Keratinocyte (primary cell): ENCODE measurements at regions not wholly inside any gene's neighbourhood (a gene's known extent, or its start where the extent isn't known, plus 50 kb on each side); places are given as distances from the start of the nearest gene placed in this dataset.

Experiments used
- CTCF ChIP-seq, 3 experiments: IDR thresholded peaks in 1 of 3; conservative IDR thresholded peaks in 1 of 3; optimal IDR thresholded peaks in 1 of 3; 2 replicates in 2 of 3; 3 replicates in 1 of 3; pipeline versions ENCODE3 to v1.5.1; 2011; ENCODE audit warnings: low read length in 3 of 3, mild to moderate bottlenecking in 3 of 3, moderate library complexity in 2 of 3, control low read depth in 1 of 3, inconsistent platforms in 1 of 3; ENCODE audit not compliant: insufficient read depth in 2 of 3; ENCODE audit errors: extremely low read depth in 1 of 3
- EZH2 ChIP-seq: IDR thresholded peaks from one replicate; pipeline ENCODE4 v1.6.1; 2012; ENCODE audit warnings: inconsistent platforms, mild to moderate bottlenecking, low read length, moderate library complexity

GRCh38 chr9:88837731-88838130 lies 153.5 kb upstream of the S1PR3 start:
- no peak for TF ChIP-seq CTCF (optimal IDR thresholded peaks at IDR 0.05 in 1 of 3, IDR thresholded peaks at IDR 0.05 in 1 of 3, conservative IDR thresholded peaks at IDR 0.05 in 1 of 3; ENCODE audit: extremely low read depth in 1 of 3, insufficient read depth in 2 of 3, low read length in 3 of 3)
- no peak for TF ChIP-seq EZH2
